GM12875 (cell line): ENCODE measurements at regions not wholly inside any gene's neighbourhood (a gene's known extent, or its start where the extent isn't known, plus 50 kb on each side); places are given as distances from the start of the nearest gene placed in this dataset.

Experiments used
- H3K4me3 ChIP-seq: one replicate; pipeline ENCODE4 v1.5.1; 2011; ENCODE audit warnings: low read depth, low read length, control low read depth
- TF ChIP-seq, protein P1 (sequence below): IDR thresholded peaks from 2 replicates; pipeline ENCODE4 v1.5.1; 2011; ENCODE audit warnings: low read depth, mild to moderate bottlenecking, control low read depth, inconsistent platforms, low read length, moderate library complexity, borderline replicate concordance; ENCODE audit not compliant: insufficient read depth

DNA sequence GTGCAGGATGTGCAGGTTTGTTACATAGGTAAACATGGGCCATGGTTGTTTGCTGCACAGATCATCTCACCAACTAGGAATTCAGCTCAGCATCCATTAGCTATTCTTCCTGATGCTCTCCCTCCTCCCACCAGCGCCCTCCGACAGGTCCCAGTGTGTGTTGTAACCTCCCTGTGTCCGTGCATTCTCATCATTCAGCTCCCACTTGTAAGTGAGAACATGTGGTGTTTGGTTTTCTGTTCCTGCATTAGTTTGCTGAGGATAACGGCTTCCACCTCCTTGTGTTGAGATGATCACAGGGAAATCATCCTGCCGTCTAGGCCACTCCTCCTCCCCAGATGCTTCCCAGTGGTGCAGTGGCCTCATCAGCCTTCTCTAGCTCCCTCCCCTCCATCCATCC is 261.6 kb upstream of the GALNT17 start:
- TF ChIP-seq, protein P1, sequence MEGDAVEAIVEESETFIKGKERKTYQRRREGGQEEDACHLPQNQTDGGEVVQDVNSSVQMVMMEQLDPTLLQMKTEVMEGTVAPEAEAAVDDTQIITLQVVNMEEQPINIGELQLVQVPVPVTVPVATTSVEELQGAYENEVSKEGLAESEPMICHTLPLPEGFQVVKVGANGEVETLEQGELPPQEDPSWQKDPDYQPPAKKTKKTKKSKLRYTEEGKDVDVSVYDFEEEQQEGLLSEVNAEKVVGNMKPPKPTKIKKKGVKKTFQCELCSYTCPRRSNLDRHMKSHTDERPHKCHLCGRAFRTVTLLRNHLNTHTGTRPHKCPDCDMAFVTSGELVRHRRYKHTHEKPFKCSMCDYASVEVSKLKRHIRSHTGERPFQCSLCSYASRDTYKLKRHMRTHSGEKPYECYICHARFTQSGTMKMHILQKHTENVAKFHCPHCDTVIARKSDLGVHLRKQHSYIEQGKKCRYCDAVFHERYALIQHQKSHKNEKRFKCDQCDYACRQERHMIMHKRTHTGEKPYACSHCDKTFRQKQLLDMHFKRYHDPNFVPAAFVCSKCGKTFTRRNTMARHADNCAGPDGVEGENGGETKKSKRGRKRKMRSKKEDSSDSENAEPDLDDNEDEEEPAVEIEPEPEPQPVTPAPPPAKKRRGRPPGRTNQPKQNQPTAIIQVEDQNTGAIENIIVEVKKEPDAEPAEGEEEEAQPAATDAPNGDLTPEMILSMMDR: no peak
- H3K4me3 ChIP-seq: no peak overlapping the region

DNA sequence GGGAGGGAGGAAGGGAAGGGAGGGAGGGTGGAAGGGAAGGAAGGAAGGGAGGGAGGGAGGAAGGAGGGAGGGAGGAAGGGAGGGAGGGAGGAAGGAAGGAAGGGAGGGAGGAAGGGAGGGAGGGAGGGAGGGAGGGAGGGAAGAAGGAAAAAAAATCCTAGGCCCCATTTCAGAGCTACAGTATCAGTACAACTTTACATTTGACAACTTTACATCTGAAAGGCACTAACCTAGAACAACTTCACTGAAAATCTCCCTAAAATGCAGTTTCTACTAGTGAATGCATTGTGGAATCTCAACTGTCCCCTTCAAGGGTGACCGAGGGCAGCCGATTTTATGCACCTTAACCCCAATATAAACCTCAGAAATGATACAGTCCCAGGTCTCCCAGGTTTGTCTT is 259.8 kb upstream of the GALNT17 start:
- TF ChIP-seq, protein P1: no peak
- H3K4me3 ChIP-seq: no peak overlapping the region

DNA sequence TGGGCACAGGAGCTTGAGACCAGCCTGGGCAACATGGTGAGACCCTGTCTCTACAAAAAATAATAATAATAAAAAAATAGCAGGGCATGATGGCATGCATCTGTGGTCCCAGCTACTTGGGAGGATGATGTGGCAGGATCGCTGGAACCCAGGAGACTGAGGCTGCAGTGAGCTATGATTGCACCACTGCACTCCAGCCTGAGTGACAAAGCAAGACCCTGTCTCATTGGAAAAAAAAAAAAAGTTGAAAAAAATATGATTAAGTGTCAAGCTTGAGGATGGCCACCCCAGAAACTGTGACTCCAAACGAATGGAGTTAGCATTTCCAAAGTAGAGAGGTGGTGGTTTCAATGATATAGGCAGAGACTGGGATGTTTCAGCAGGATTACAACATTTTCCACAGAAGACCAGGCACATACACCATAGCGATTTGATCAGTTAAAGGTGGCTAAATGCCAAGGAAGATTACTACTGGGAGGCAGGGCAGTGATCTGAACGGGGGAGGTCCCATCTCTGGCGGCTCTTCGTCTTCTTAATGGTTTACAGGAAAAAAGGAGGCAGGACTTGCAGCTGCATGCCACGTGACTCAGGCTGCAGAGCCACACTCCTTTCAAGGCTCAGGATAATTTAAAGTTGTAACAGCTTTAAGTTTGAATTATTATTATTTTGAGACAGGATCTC is 250.6 kb upstream of the GALNT17 start:
- H3K4me3 ChIP-seq: no peak overlapping the region
- TF ChIP-seq, protein P1: no peak

DNA sequence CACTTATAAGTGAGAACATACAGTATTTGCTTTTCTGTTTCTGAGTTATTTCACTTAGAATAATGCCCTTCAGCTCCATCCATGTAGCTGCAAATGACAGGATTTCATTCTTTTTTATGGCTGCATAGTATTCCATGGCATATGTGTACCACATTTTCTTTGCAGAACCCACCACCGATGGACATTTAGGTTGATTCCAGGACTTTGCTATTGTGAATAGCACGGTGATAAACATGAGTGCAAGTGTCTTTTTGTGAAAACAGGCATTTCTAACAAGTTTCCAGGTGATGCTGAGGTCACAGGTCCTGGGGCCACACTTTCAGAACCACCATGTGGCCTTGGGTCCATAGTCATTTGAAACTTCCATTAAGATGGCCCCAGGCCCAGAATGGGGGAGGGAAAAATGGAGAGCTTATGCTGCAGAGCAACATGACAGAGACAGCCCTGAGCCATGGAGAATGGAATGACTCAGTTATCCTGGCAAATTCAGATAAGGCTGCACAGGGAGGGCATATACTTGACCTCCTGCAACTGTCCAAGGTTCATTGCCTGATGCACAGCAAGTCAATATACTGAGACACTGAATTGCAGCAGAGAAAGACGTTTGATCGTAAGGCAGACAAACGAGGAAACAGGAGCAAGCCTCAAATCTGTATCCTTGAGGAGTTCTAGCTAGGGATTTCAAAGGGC is 248.0 kb upstream of the GALNT17 start:
- TF ChIP-seq, protein P1: no peak
- H3K4me3 ChIP-seq: no peak overlapping the region

DNA sequence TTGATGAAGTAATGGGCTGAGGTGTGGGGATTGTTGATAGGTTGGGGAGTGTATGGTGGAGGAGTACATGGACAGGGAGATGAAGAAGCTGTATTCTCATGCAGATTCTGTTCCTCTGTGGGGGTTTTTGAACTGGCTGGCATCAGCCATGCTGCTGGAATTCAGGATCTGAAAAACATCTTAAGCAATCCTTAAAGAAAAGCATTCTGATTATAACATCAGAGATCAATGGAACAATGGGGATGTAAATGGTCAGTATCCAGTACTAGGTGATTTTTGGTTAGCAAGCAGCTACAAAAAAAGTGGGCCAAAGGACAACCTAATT is 247.5 kb upstream of the GALNT17 start:
- TF ChIP-seq, protein P1: no peak
- H3K4me3 ChIP-seq: no peak overlapping the region

DNA sequence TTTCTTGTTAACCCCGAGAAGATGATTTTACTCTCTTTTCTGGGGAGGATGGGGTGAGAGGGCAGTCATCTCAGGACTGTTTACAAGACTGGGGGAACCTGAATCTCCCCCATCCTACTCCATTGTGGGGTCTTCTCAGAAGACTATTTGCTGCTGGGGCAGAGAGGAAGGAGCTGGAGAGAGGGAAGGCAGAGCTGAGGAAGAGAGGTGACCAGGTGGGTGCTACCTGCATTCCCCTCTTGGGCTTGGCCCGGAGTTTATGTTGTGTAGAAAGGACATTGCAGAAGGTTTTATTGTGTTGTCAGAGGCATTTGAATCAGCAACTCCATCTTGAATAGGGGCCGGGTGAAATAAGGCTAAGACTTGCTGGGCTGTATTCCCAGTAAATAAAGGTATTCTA is 247.1 kb upstream of the GALNT17 start:
- no peak overlapping the region for H3K4me3 ChIP-seq
- TF ChIP-seq, protein P1: no peak

DNA sequence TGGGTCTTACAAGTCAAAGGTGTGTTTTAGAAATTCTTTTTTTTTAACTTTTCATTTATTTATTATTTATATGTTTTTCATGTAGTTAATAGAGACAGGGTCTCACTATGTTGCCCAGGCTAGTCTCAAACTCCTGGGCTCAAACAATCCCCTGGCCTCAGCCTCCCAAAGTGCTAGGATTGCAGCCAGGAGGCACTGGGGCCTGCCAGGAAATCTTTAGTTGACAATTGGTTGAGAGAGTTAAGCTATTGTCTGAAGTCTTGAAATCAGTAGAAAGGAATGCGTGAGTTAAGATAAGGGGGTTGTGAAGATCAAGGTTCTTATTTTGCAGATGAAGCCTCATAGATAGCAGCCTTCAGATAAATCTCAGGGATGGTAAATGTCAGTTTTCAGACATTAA is 245.4 kb upstream of the GALNT17 start:
- TF ChIP-seq, protein P1: no peak
- no peak overlapping the region for H3K4me3 ChIP-seq
